ENCODE measurements at regions not wholly inside any gene's neighbourhood (a gene's known extent, or its start where the extent isn't known, plus 50 kb on each side); places are given as distances from the start of the nearest gene placed in this dataset.

- ATAC-seq (ENCODE audit: low read depth) (no peak), DNase-seq (no peak)
- peaks cover 20% of the 10 kb centered on the region for H3K27me3 Mint-ChIP-seq
- 90% methylated on average over 4 of the region's 8 CpGs for WGBS (ENCODE audit: insufficient coverage)
- intact Hi-C loops (cut with micrococcal nuclease), result no loop called here
- H4K20me1 ChIP-seq (ENCODE audit: control insufficient read depth, insufficient read depth, low read length, poor library complexity, severe bottlenecking), result no peaks in the 10 kb centered on the region
- no peak overlapping the region for H2AFZ ChIP-seq (ENCODE audit: insufficient read depth, low read depth, low read length, poor library complexity, severe bottlenecking)
- H3K36me3 ChIP-seq (replicated peaks in 1 of 2; ENCODE audit: control extremely low read depth in 1 of 2, control insufficient read depth in 1 of 2, extremely low read depth in 1 of 2, insufficient read depth in 2 of 2, low read length in 1 of 2), result no peaks in the 10 kb centered on the region
- no peak overlapping the region for H3K9ac ChIP-seq (ENCODE audit: low read length)
- H3K4me2 ChIP-seq (replicated peaks; ENCODE audit: low read depth, low read length, poor library complexity, severe bottlenecking), result no peak overlapping the region
- H3K27ac Mint-ChIP-seq, result no peak overlapping the region
- CTCF ChIA-PET, result no interaction called here
- H3K4me1 Mint-ChIP-seq, result no peaks in the 10 kb centered on the region
- peaks cover 0 to 4% (median 0%) of the 10 kb centered on the region in 4 experiments for H3K27me3 ChIP-seq (replicated peaks in 1 of 4; ENCODE audit: control extremely low read depth in 1 of 4, control insufficient read depth in 3 of 4, insufficient read depth in 4 of 4, low read length in 3 of 4)
- no peak overlapping the region for H3K4me3 Mint-ChIP-seq
- H3K79me2 ChIP-seq (ENCODE audit: control insufficient read depth, insufficient read depth, low read length), result no peaks in the 10 kb centered on the region
- H3K9me3 ChIP-seq (ENCODE audit: control extremely low read depth in 1 of 3, control insufficient read depth in 2 of 3, insufficient read depth in 1 of 3, low read length in 2 of 3), result no peaks in the 10 kb centered on the region
- H3K4me1 ChIP-seq (ENCODE audit: control insufficient read depth in 2 of 2, insufficient read depth in 2 of 2, low read length in 2 of 2), result no peaks in the 10 kb centered on the region
- no peak overlapping the region for H3K4me3 ChIP-seq (ENCODE audit: control extremely low read depth in 1 of 5, extremely low read depth in 1 of 5, insufficient read depth in 1 of 5, low read depth in 2 of 5, low read length in 4 of 5)
- H3K9me3 Mint-ChIP-seq (ENCODE audit: insufficient read depth), result no peaks in the 10 kb centered on the region
- POLR2A ChIA-PET, result no interaction called here
- no peak overlapping the region for H3K27ac ChIP-seq (ENCODE audit: low read length in 2 of 2)
- TF ChIP-seq EZH2 (IDR thresholded peaks at IDR 0.05; ENCODE audit: borderline replicate concordance, insufficient read depth, low read depth, low read length, poor library complexity, severe bottlenecking) (no peak), CTCF (IDR thresholded peaks at IDR 0.05) (no peak)
These were observed 314.0 kb downstream of the AGTPBP1 start for GRCh38 chr9:85427772-85428171.

GRCh38 chr9:85425153-85425611, 316.6 kb downstream of the AGTPBP1 start:
- Histone ChIP-seq H3K9me3 (ENCODE audit: control extremely low read depth in 1 of 3, control insufficient read depth in 2 of 3, insufficient read depth in 1 of 3, low read length in 2 of 3) (no peaks in the 10 kb centered on the region), H3K27ac (ENCODE audit: low read length in 2 of 2) (no peak overlapping the region), H4K20me1 (ENCODE audit: control insufficient read depth, insufficient read depth, low read length, poor library complexity, severe bottlenecking) (no peaks in the 10 kb centered on the region), H3K4me3 (ENCODE audit: control extremely low read depth in 1 of 5, extremely low read depth in 1 of 5, insufficient read depth in 1 of 5, low read depth in 2 of 5, low read length in 4 of 5) (no peak overlapping the region), H3K79me2 (ENCODE audit: control insufficient read depth, insufficient read depth, low read length) (no peaks in the 10 kb centered on the region), H3K4me1 (ENCODE audit: control insufficient read depth in 2 of 2, insufficient read depth in 2 of 2, low read length in 2 of 2) (no peaks in the 10 kb centered on the region), H3K4me2 (replicated peaks; ENCODE audit: low read depth, low read length, poor library complexity, severe bottlenecking) (no peak overlapping the region), H3K27me3 (replicated peaks in 1 of 4; ENCODE audit: control extremely low read depth in 1 of 4, control insufficient read depth in 3 of 4, insufficient read depth in 4 of 4, low read length in 3 of 4) (peaks cover 0 to 4% (median 0%) of the 10 kb centered on the region in 4 experiments), H3K9ac (ENCODE audit: low read length) (no peak overlapping the region), H3K36me3 (replicated peaks in 1 of 2; ENCODE audit: control extremely low read depth in 1 of 2, control insufficient read depth in 1 of 2, extremely low read depth in 1 of 2, insufficient read depth in 2 of 2, low read length in 1 of 2) (no peaks in the 10 kb centered on the region), H2AFZ (ENCODE audit: insufficient read depth, low read depth, low read length, poor library complexity, severe bottlenecking) (no peak overlapping the region)
- POLR2A ChIA-PET, result no interaction called here
- no peak for ATAC-seq (ENCODE audit: low read depth)
- Mint-ChIP-seq H3K9me3 (ENCODE audit: insufficient read depth) (no peaks in the 10 kb centered on the region), H3K27me3 (peaks cover 20% of the 10 kb centered on the region), H3K4me1 (no peaks in the 10 kb centered on the region), H3K4me3 (no peak overlapping the region), H3K27ac (no peak overlapping the region)
- intact Hi-C loops (cut with micrococcal nuclease), result no loop called here
- peak; percentile 31 for TF ChIP-seq CTCF (IDR thresholded peaks at IDR 0.05)
- TF ChIP-seq EZH2 (IDR thresholded peaks at IDR 0.05; ENCODE audit: borderline replicate concordance, insufficient read depth, low read depth, low read length, poor library complexity, severe bottlenecking), result no peak
- CTCF ChIA-PET, result no interaction called here
- 13% methylated on average over 13 of the region's 15 CpGs for WGBS (ENCODE audit: insufficient coverage)
- peak; percentile 14 for DNase-seq

All from B cell (primary cell).